Endodermal cell (in vitro differentiated cells): ENCODE measurements at regions not wholly inside any gene's neighbourhood (a gene's known extent, or its start where the extent isn't known, plus 50 kb on each side); places are given as distances from the start of the nearest gene placed in this dataset.

Experiments used
- DNase-seq: peaks from one replicate; pipeline ENCODE4 v3.0.0-alpha.2; 2017
- H3K27ac ChIP-seq: 2 replicates; pipeline ENCODE4 v1.5.1; 2013; ENCODE audit warnings: mild to moderate bottlenecking, low read depth, low read length, moderate library complexity
- H3K27me3 ChIP-seq: 2 replicates; pipeline ENCODE4 v1.6.1; 2013; ENCODE audit warnings: mild to moderate bottlenecking, low read length, moderate library complexity; ENCODE audit not compliant: insufficient read depth, control insufficient read depth, poor library complexity, severe bottlenecking
- H3K36me3 ChIP-seq: 2 replicates; pipeline ENCODE4 v1.7.0; 2013; ENCODE audit warnings: mild to moderate bottlenecking, low read length, moderate library complexity; ENCODE audit not compliant: control insufficient read depth, insufficient read depth
- H3K4me1 ChIP-seq: one replicate; pipeline ENCODE4 v1.7.0; 2013; ENCODE audit warnings: low read length; ENCODE audit not compliant: control insufficient read depth, insufficient read depth
- H3K4me3 ChIP-seq: 2 replicates; pipeline ENCODE4 v1.5.1; 2013; ENCODE audit warnings: mild to moderate bottlenecking, low read length, moderate library complexity
- H3K9ac ChIP-seq: 2 replicates; pipeline ENCODE4 v1.6.1; 2013; ENCODE audit warnings: mild to moderate bottlenecking, low read length, moderate library complexity; ENCODE audit not compliant: poor library complexity, severe bottlenecking; ENCODE audit errors: extremely low read depth
- H3K9me3 ChIP-seq: 2 replicates; pipeline ENCODE4 v1.6.1; 2013; ENCODE audit warnings: mild to moderate bottlenecking, low read length, moderate library complexity; ENCODE audit not compliant: control insufficient read depth
- H3K27ac Mint-ChIP-seq: 2 replicates; pipeline ENCODE4 v1.8.0; 2020; ENCODE audit warnings: mixed read lengths
- H3K27me3 Mint-ChIP-seq: 2 replicates; pipeline ENCODE4 v1.8.0; 2021; ENCODE audit warnings: mild to moderate bottlenecking, mixed read lengths; ENCODE audit not compliant: insufficient read depth
- H3K36me3 Mint-ChIP-seq: 2 replicates; pipeline ENCODE4 v1.8.0; 2020; ENCODE audit warnings: low read depth, mixed read lengths
- H3K4me1 Mint-ChIP-seq: 2 replicates; pipeline ENCODE4 v1.8.0; 2020; ENCODE audit warnings: mixed read lengths
- H3K4me3 Mint-ChIP-seq: 2 replicates; pipeline ENCODE4 v1.8.0; 2020; ENCODE audit warnings: mild to moderate bottlenecking, moderate library complexity, mixed read lengths
- H3K9me3 Mint-ChIP-seq: 2 replicates; pipeline ENCODE4 v1.8.0; 2020; ENCODE audit warnings: mild to moderate bottlenecking, mixed read lengths
- WGBS, 2 experiments: methylation state at CpG; one replicate each; pipeline versions ENCODE4 v1.1.5 to v1.1.7; 2013; ENCODE audit warnings: missing lambda C conversion rate in 2 of 2, mixed read lengths in 1 of 2; ENCODE audit not compliant: insufficient coverage in 1 of 2, insufficient read length in 1 of 2; 5-methylcytosine and 5-hydroxymethylcytosine counted together
- TF ChIP-seq, protein P1 (sequence below): fragments of 200-600 bp; sonication (generic); conservative IDR thresholded peaks from 2 replicates; pipeline ENCODE4 v1.5.0; 2021; ENCODE audit warnings: antibody characterized with exemption, mild to moderate bottlenecking

GRCh38 chr2:238689331-238689730 lies 158.6 kb upstream of the TWIST2 start:
- no peaks in the 10 kb centered on the region for H3K9me3 ChIP-seq
- TF ChIP-seq, protein P1, sequence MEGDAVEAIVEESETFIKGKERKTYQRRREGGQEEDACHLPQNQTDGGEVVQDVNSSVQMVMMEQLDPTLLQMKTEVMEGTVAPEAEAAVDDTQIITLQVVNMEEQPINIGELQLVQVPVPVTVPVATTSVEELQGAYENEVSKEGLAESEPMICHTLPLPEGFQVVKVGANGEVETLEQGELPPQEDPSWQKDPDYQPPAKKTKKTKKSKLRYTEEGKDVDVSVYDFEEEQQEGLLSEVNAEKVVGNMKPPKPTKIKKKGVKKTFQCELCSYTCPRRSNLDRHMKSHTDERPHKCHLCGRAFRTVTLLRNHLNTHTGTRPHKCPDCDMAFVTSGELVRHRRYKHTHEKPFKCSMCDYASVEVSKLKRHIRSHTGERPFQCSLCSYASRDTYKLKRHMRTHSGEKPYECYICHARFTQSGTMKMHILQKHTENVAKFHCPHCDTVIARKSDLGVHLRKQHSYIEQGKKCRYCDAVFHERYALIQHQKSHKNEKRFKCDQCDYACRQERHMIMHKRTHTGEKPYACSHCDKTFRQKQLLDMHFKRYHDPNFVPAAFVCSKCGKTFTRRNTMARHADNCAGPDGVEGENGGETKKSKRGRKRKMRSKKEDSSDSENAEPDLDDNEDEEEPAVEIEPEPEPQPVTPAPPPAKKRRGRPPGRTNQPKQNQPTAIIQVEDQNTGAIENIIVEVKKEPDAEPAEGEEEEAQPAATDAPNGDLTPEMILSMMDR, result no peak
- no peak overlapping the region for H3K9ac ChIP-seq
- H3K4me3 Mint-ChIP-seq, result no peak overlapping the region
- no peak for DNase-seq
- H3K9me3 Mint-ChIP-seq, result no peaks in the 10 kb centered on the region
- 92 to 98% methylated on average over 2 of the region's 2 CpGs for WGBS, 2 experiments
- no peaks in the 10 kb centered on the region for H3K27me3 Mint-ChIP-seq
- H3K4me3 ChIP-seq, result no peak overlapping the region
- no peaks in the 10 kb centered on the region for H3K27me3 ChIP-seq
- no peaks in the 10 kb centered on the region for H3K36me3 Mint-ChIP-seq
- H3K4me1 ChIP-seq, result no peaks in the 10 kb centered on the region
- H3K4me1 Mint-ChIP-seq, result no peaks in the 10 kb centered on the region
- no peak overlapping the region for H3K27ac ChIP-seq
- H3K36me3 ChIP-seq, result no peaks in the 10 kb centered on the region
- H3K27ac Mint-ChIP-seq, result no peak overlapping the region

GRCh38 chr2:238689871-238690389 lies 158.0 kb upstream of the TWIST2 start:
- Mint-ChIP-seq H3K36me3 (no peaks in the 10 kb centered on the region), H3K27me3 (no peaks in the 10 kb centered on the region), H3K4me1 (no peaks in the 10 kb centered on the region), H3K4me3 (no peak overlapping the region), H3K9me3 (no peaks in the 10 kb centered on the region), H3K27ac (no peak overlapping the region)
- H3K9ac ChIP-seq, result no peak overlapping the region
- no peaks in the 10 kb centered on the region for H3K9me3 ChIP-seq
- TF ChIP-seq, protein P1, result no peak
- H3K36me3 ChIP-seq, result no peaks in the 10 kb centered on the region
- no peak for DNase-seq
- no peak overlapping the region for H3K27ac ChIP-seq
- 86 to 91% methylated on average over 6 to 7 of the region's 7 CpGs for WGBS, 2 experiments
- H3K4me3 ChIP-seq, result no peak overlapping the region
- no peaks in the 10 kb centered on the region for H3K27me3 ChIP-seq
- no peaks in the 10 kb centered on the region for H3K4me1 ChIP-seq

- H3K27ac ChIP-seq, result no peak overlapping the region
- Mint-ChIP-seq H3K36me3 (no peaks in the 10 kb centered on the region), H3K27me3 (no peaks in the 10 kb centered on the region), H3K4me3 (no peak overlapping the region), H3K9me3 (no peaks in the 10 kb centered on the region), H3K27ac (no peak overlapping the region), H3K4me1 (no peaks in the 10 kb centered on the region)
- no peaks in the 10 kb centered on the region for H3K36me3 ChIP-seq
- WGBS, 2 experiments, result 82% methylated on average over 6 to 11 of the region's 11 CpGs
- no peak overlapping the region for H3K4me3 ChIP-seq
- TF ChIP-seq, protein P1, result no peak
- no peak overlapping the region for H3K9ac ChIP-seq
- no peak for DNase-seq
- H3K27me3 ChIP-seq, result no peaks in the 10 kb centered on the region
- no peaks in the 10 kb centered on the region for H3K4me1 ChIP-seq
- H3K9me3 ChIP-seq, result no peaks in the 10 kb centered on the region
Measured at GRCh38 chr2:238690511-238690910, 157.4 kb upstream of the TWIST2 start.
